HG03439 (cell line): ENCODE measurements at regions not wholly inside any gene's neighbourhood (a gene's known extent, or its start where the extent isn't known, plus 50 kb on each side); places are given as distances from the start of the nearest gene placed in this dataset.
"Not testable (repeated sequence)": the region's sequence is repeated elsewhere in the genome, so short reads cannot be mapped to it uniquely, and the experiment has no call there.

ENCODE experiments used
- ATAC-seq: cut with Tn5 transposase; IDR thresholded peaks from one replicate; pipeline ENCODE4 v1.9.1; 2021; ENCODE audit warnings: mild to moderate bottlenecking, moderate library complexity; ENCODE audit not compliant: unreplicated experiment

GRCh38 chr4:167908816-167909215 lies 183.5 kb upstream of the ANXA10 start:
- no peak for ATAC-seq

DNA sequence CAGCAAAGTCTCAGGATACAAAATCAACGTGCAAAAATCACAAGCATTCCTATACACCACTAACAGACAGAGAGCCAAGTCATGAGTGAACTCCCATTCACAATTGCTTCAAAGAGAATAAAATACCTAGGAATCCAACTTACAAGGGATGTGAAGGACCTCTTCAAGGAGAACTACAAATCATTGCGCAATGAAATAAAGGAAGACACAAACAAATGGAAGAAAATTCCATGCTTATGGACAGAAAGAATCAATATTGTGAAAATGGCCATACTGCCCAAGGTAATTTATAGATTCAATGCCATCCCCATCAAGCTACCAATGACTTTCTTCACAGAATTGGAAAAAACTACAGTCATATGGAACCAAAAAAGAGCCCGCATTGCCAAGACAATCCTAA lies 179.8 kb upstream of the ANXA10 start:
- not testable (repeated sequence) for ATAC-seq

DNA sequence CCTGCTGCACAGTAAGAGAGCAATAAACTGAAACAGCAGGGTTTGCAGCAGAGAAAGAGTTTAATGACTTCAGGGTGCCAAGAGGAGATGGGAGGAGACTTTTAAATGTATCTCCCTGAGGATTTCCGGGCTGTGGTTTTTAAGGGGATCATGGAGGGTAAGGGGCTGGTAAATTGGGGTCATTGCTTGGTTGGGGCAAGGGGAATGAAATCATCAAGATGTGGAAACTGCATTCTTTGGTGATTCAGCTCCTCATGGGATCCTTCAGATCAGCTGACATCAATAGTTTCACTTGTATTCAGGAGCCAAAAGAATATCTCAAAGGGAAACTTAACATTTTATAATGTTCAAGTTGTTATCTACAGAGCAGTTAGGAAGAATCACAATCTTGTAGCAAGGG lies 174.3 kb upstream of the ANXA10 start:
- no peak for ATAC-seq

GRCh38 chr4:167930166-167930565 lies 162.2 kb upstream of the ANXA10 start:
- ATAC-seq = no peak

DNA sequence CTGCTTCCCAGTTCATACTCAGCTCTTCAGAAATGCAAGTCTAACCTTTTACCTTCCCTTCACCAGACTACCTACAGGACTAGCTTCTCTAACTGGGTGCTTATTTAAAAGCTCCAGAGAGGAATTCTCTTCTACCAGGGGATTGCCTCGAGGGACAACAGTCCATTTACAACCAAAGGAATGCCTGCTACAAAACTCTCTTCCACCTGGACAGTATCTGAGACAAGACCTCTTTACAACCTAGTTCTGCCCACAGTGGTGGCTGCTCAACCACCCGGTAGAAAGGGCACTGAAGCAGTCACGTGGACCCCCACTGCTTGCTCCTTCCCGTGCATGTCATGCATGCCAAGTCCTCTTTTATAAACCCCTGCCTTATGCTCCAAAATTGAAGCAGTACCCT lies 158.1 kb upstream of the ANXA10 start:
- ATAC-seq = no peak

DNA sequence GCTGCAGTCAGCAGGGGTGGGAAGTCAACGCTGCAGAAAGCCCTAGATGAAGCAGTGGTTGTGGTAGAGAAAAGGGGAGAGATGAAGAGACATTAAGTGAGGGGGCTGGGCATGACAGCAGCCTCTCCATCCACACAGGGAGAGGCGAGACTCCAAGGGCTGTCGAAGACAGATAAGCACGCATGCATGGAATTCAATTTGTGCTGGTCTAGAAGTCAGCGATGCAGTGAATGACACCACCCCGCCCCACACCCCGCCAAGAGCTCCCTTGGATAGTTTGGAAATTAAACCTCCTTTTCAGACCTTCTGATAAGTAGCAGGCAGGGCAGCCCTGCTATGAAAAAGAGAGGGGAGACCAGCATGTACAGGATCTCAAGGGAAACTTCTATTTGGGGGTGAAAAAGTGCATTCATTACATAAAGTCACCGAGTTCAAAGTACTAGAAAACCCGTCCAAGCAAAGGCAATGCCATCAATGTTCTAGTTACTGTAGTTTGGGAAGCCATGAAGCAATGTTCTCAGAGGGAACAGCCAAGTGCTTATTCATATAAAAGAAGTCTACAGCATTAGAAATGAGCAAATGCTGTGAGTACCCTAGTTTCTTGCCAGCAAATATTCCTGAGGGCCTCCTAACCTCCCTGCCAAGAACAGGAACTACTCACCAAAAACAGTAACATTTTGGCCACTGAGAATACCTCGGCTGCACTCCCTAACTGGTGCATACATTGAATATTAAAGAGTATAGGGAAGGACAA lies 152.3 kb upstream of the ANXA10 start:
- no peak for ATAC-seq

- peak; percentile 87 for ATAC-seq
These were observed 148.3 kb upstream of the ANXA10 start for GRCh38 chr4:167943872-167944505.

DNA sequence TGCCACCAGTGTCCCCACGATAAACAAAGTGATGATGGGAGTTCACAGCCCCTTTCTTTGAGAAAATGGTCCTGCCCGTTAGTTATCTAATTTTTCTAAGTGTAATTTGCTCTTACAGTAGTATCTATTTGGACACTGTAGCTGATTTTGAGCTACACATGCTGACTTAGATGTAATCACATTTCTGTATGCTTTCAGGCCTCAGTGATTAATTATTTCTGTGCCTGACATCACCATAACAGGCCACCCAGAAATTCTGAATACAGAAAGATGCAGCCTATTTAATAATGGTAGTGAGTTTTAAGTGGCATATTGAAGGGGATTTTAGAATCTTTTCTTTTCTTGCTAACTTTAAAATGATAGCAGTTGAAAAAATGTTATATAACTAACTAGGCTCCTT lies 147.6 kb upstream of the ANXA10 start:
- ATAC-seq = no peak

GRCh38 chr4:167955006-167955405 lies 137.3 kb upstream of the ANXA10 start:
- ATAC-seq = no peak

DNA sequence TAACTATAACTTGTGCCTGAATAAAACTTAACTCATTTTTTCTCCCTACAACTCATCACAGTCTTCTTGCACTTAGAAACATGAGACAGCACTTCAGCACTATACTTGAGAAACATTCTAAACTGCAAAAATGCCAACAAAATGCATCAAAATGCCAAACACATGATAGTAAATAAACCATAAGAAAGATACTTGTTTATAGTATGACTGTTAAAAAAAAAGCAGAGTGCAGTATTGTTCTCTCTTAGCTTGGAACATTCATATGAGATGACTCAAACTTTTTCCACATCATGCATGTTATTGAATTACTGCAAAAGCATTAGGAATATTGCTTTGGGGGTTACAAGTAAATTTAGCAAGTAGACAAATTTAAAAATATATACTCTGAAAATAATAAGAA lies 135.7 kb upstream of the ANXA10 start:
- no peak for ATAC-seq

DNA sequence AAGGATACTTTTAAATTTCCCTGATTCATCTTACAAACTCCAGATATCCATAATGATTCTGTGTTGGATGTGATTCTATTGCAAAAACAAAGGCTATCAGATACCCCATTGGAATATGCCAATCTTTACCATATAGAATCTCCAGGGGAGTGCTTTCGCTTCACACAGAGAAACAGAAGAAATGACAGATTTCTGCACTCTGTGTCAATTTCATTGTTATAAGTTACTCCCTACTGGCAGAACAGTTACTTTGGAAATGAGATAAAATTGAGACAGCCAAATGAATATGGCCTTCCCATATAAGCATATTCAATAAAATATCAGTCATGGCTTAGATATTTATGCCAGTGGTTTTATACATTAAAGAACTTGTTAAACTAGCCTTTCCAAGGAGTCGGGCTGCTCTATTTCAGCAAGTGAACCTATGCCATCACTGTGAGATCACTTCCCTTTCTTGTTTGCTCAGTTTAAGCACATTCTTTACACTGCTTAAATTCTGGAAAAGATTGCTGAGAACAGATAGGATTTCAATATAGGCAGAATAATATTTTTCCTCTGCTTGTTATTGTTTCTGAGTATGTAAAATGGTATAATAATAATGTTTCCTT lies 127.5 kb upstream of the ANXA10 start:
- no peak for ATAC-seq

GRCh38 chr4:167966143-167966542 lies 126.2 kb upstream of the ANXA10 start:
- no peak for ATAC-seq

- no peak for ATAC-seq
These were observed 118.8 kb upstream of the ANXA10 start for GRCh38 chr4:167973513-167973912.

- no peak for ATAC-seq
These were observed 106.8 kb upstream of the ANXA10 start for GRCh38 chr4:167985565-167985964.

DNA sequence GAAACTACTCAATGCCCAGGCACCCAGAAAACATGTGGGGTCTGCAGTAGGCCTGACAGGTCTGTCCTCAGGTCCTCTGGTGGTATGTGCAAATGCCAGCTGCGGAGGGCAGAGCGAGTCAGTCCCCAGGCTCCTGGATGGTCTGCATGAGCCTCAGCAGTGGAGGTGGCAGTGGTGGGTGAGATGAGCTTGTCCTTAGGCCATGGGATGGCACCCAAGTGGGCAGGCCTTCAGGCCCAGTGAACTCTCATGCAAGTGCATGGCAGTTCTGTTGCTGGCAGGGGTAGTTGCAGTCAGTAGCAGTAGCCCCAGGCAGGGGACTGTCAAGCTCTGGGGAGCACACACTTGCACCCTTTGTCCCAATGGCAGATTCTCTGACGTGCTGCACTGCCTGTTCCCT lies 106.3 kb upstream of the ANXA10 start:
- ATAC-seq = no peak

DNA sequence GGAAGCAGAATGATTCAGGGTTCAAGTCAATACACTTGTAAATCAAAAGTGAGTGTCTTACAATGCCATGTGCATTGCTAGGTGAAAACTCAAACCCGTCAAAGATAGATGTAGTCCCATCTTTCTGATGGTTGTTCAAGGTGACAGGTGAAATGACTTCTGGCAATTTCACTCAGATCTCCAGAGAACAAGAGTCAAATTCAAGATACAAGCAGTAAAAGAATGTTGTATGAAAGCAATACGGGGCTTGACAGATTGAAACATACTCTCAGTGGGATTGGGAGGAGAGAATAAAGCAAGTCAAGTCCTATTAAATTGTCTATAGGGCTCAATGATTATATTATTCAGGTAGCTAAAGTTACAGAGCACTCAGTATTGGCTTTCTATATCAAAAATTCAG lies 105.1 kb upstream of the ANXA10 start:
- no peak for ATAC-seq

GRCh38 chr4:167989815-167990214 lies 102.5 kb upstream of the ANXA10 start:
- no peak for ATAC-seq

GRCh38 chr4:168008112-168008511 lies 84.2 kb upstream of the ANXA10 start:
- ATAC-seq = not testable (repeated sequence)

- no peak for ATAC-seq
These were observed 73.2 kb upstream of the ANXA10 start for GRCh38 chr4:168019019-168019651.

- no peak for ATAC-seq
These were observed 72.4 kb upstream of the ANXA10 start for GRCh38 chr4:168019921-168020320.

DNA sequence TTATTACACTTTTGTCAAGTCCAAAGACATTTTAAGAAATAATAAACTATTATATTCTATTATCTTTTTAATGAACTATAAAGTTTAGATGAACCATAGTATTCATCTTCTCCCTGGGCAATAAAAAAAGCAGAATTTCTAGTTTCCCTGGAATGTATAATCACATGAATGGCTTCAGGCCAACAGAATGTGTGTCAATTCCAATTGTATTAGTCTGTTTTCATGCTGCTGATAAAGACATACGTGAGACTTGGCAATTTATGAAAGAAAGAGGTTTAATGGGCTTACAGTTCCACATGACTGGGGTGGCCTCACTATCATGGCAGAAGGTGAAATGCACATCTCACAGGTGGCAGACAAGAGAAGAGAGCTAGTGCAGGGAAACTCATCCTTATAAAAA lies 70.7 kb upstream of the ANXA10 start:
- ATAC-seq = no peak

DNA sequence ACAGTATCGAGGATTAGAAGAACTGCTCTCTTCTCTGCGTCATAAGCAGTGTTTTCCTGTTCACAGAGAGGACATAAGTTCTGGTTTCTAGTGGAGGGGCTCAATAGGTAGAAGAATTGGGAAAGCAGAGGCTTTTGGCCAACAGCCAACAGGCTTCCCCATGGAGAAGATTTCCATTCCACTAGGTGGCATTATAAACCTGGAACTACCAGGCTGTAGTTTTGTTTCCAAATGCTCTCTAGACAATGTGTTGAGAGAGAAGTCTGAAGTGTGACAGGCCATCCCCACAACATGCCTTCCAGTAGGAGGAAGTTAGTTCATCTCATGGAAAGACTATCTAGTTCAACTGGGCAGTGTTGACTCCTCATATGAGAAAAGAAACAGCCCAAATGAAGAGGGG lies 63.8 kb upstream of the ANXA10 start:
- ATAC-seq = no peak
